Trophoblast cell (in vitro differentiated cells and primary cell): ENCODE measurements at regions not wholly inside any gene's neighbourhood (a gene's known extent, or its start where the extent isn't known, plus 50 kb on each side); places are given as distances from the start of the nearest gene placed in this dataset.

ENCODE experiments used
- DNase-seq, 2 donors: peaks; one replicate each; pipeline ENCODE4 v3.0.0-alpha.2; 2016
- H2AFZ ChIP-seq: 2 replicates; pipeline ENCODE4 v1.6.1; 2013; ENCODE audit warnings: low read length, moderate library complexity, mild to moderate bottlenecking; ENCODE audit not compliant: insufficient read depth, poor library complexity
- H2AK5ac ChIP-seq: 2 replicates; pipeline ENCODE4 v1.6.1; 2013; ENCODE audit warnings: mild to moderate bottlenecking, low read length
- H2BK120ac ChIP-seq: 2 replicates; pipeline ENCODE4 v1.6.1; 2013; ENCODE audit warnings: low read length, mild to moderate bottlenecking, moderate library complexity; ENCODE audit not compliant: insufficient read depth, poor library complexity
- H2BK12ac ChIP-seq: 2 replicates; pipeline ENCODE4 v1.6.1; 2013; ENCODE audit warnings: mild to moderate bottlenecking, low read length, moderate library complexity
- H2BK5ac ChIP-seq: 2 replicates; pipeline ENCODE4 v1.6.1; 2013; ENCODE audit warnings: low read length, low read depth, moderate library complexity, mild to moderate bottlenecking; ENCODE audit not compliant: poor library complexity
- H3K14ac ChIP-seq: 2 replicates; pipeline ENCODE4 v1.6.1; 2013; ENCODE audit warnings: mild to moderate bottlenecking, low read length
- H3K18ac ChIP-seq: 2 replicates; pipeline ENCODE4 v1.6.1; 2013; ENCODE audit warnings: mild to moderate bottlenecking, low read length
- H3K23ac ChIP-seq: 2 replicates; pipeline ENCODE4 v1.6.1; 2013; ENCODE audit warnings: low read length
- H3K27ac ChIP-seq: 2 replicates; pipeline ENCODE4 v1.5.1; 2013; ENCODE audit warnings: low read depth, mild to moderate bottlenecking, inconsistent platforms, low read length, moderate library complexity
- H3K27me3 ChIP-seq: 2 replicates; pipeline ENCODE4 v1.6.1; 2013; ENCODE audit warnings: inconsistent platforms, mild to moderate bottlenecking, low read length, moderate library complexity; ENCODE audit not compliant: insufficient read depth
- H3K36me3 ChIP-seq, 2 experiments: 1 replicate in 1 of 2; 2 replicates in 1 of 2; pipeline ENCODE4 v1.6.1; 2013; ENCODE audit warnings: low read length in 2 of 2, mild to moderate bottlenecking in 2 of 2, moderate library complexity in 1 of 2; ENCODE audit not compliant: insufficient read depth in 2 of 2, control insufficient read depth in 1 of 2
- H3K4ac ChIP-seq: 2 replicates; pipeline ENCODE4 v1.6.1; 2013; ENCODE audit warnings: low read depth, mild to moderate bottlenecking, low read length, moderate library complexity
- H3K4me1 ChIP-seq, 2 experiments: 1 replicate in 1 of 2; 2 replicates in 1 of 2; pipeline ENCODE4 v1.6.1; 2013; ENCODE audit warnings: low read length in 2 of 2, mild to moderate bottlenecking in 2 of 2, moderate library complexity in 1 of 2; ENCODE audit not compliant: insufficient read depth in 2 of 2, control insufficient read depth in 1 of 2
- H3K4me2 ChIP-seq: 2 replicates; pipeline ENCODE4 v1.6.1; 2013; ENCODE audit warnings: inconsistent platforms, mild to moderate bottlenecking, low read length, moderate library complexity
- H3K4me3 ChIP-seq: 2 replicates; pipeline ENCODE4 v1.5.1; 2013; ENCODE audit warnings: mild to moderate bottlenecking, low read depth, low read length, inconsistent platforms
- H3K79me1 ChIP-seq: one replicate; pipeline ENCODE4 v1.6.1; 2013; ENCODE audit warnings: low read length
- H3K79me2 ChIP-seq: 2 replicates; pipeline ENCODE4 v1.6.1; 2013; ENCODE audit warnings: low read length, mild to moderate bottlenecking; ENCODE audit not compliant: control insufficient read depth, insufficient read depth, poor library complexity
- H3K9ac ChIP-seq: 2 replicates; pipeline ENCODE4 v1.6.1; 2013; ENCODE audit warnings: mild to moderate bottlenecking, low read length
- H3K9me3 ChIP-seq: 2 replicates; pipeline ENCODE4 v1.6.1; 2013; ENCODE audit warnings: low read depth, mild to moderate bottlenecking, control low read depth, inconsistent platforms, low read length; ENCODE audit not compliant: insufficient read depth
- H4K12ac ChIP-seq: 2 replicates; pipeline ENCODE4 v1.6.1; 2013; ENCODE audit warnings: low read depth, mild to moderate bottlenecking, low read length, moderate library complexity
- H4K8ac ChIP-seq: 2 replicates; pipeline ENCODE4 v1.6.1; 2013; ENCODE audit warnings: low read depth, mild to moderate bottlenecking, low read length, moderate library complexity
- H4K91ac ChIP-seq: one replicate; pipeline ENCODE4 v1.6.1; 2013; ENCODE audit warnings: low read depth, mild to moderate bottlenecking, low read length, moderate library complexity
- WGBS: extraction: QIAGEN DNeasy Blood & Tissue Kit; methylation state at CpG from one replicate; pipeline ENCODE4 v1.1.7; 2013; ENCODE audit warnings: missing lambda C conversion rate; ENCODE audit not compliant: insufficient read length, insufficient coverage; ENCODE audit errors: extremely low coverage; 5-methylcytosine and 5-hydroxymethylcytosine counted together

GRCh38 chr10:35711615-35712411 lies 69.7 kb upstream of the FZD8 start:
- no peak overlapping the region for H4K91ac ChIP-seq
- H3K4ac ChIP-seq = no peak overlapping the region
- no peak overlapping the region for H3K9ac ChIP-seq
- H3K27me3 ChIP-seq = no peaks in the 10 kb centered on the region
- H4K8ac ChIP-seq = no peak overlapping the region
- no peak overlapping the region for H3K23ac ChIP-seq
- H4K12ac ChIP-seq = no peak overlapping the region
- H2BK120ac ChIP-seq = no peak overlapping the region
- H3K18ac ChIP-seq = no peak overlapping the region
- H3K36me3 ChIP-seq = no peaks in the 10 kb centered on the region
- no peak overlapping the region for H3K4me3 ChIP-seq
- H2BK12ac ChIP-seq = no peak overlapping the region
- H3K27ac ChIP-seq = no peak overlapping the region
- no peak for DNase-seq
- peaks cover 2% of the 10 kb centered on the region for H3K79me1 ChIP-seq
- no peaks in the 10 kb centered on the region for H3K79me2 ChIP-seq
- H3K9me3 ChIP-seq = no peaks in the 10 kb centered on the region
- no peak overlapping the region for H3K14ac ChIP-seq
- no peak overlapping the region for H2BK5ac ChIP-seq
- no CpG with 5 or more reads among the region's 15 CpGs for WGBS
- no peak overlapping the region for H2AK5ac ChIP-seq
- H3K4me2 ChIP-seq = no peak overlapping the region
- no peak overlapping the region for H2AFZ ChIP-seq
- H3K4me1 ChIP-seq = peaks cover 3 to 5% of the 10 kb centered on the region in 2 experiments

DNA sequence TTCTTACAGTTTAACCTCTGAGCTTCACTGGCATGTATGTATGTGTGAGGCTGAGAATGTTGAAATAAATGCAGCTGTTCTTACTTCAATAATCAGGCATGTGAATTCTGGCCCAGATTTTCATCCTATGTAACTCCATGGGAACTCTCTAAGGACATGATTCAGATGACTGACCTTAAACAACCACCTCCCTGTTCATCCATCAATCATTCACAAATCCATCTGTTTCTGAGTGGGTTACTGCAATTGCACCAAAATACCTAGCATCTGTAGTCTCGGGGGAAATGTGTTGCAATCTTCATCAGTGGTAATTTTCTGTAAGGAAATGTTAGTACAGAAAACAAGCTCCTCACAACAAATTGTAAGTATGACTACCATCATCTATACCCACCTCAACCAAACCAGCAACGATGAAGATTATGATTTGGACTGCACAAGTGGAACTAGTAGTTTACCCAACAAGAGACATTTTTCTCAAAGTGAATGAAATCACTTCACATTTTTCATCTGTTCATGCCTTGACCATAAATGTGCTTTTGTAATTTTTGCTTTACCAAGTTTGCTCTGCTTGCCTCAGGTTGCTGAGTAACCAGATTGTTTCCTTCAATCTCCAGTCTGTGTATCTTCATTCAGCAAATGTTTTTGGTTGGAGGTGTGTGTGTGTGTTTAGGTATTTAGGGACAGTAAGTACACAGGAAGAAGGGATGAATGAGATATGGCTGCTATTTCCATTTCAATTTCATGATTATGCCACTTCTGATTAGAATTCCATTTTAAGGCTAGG lies 65.7 kb upstream of the FZD8 start:
- Histone ChIP-seq H4K8ac (no peak overlapping the region), H4K91ac (no peak overlapping the region), H3K4me2 (no peak overlapping the region), H3K9ac (no peak overlapping the region), H3K23ac (no peak overlapping the region), H2AK5ac (no peak overlapping the region), H3K14ac (no peak overlapping the region), H3K79me2 (no peaks in the 10 kb centered on the region), H2AFZ (no peak overlapping the region), H4K12ac (no peak overlapping the region), H3K4me1 (peaks cover 3% of the 10 kb centered on the region in 2 experiments), H3K36me3 (no peaks in the 10 kb centered on the region), H3K79me1 (peaks cover 1% of the 10 kb centered on the region), H3K9me3 (peaks cover 3% of the 10 kb centered on the region), H2BK120ac (no peak overlapping the region), H3K4me3 (no peak overlapping the region), H2BK12ac (no peak overlapping the region), H2BK5ac (no peak overlapping the region), H3K27ac (no peak overlapping the region), H3K4ac (no peak overlapping the region), H3K18ac (no peak overlapping the region), H3K27me3 (no peaks in the 10 kb centered on the region)
- DNase-seq = peak in 1 of 2 donors; percentile 8
- no CpG with 5 or more reads among the region's 2 CpGs for WGBS

GRCh38 chr10:35706959-35707358 lies 64.9 kb upstream of the FZD8 start:
- Histone ChIP-seq H3K4ac (no peak overlapping the region), H3K79me1 (no peaks in the 10 kb centered on the region), H2BK120ac (no peak overlapping the region), H3K36me3 (no peaks in the 10 kb centered on the region), H2BK5ac (no peak overlapping the region), H2BK12ac (no peak overlapping the region), H3K4me2 (no peak overlapping the region), H3K27ac (no peak overlapping the region), H3K79me2 (no peaks in the 10 kb centered on the region), H4K12ac (no peak overlapping the region), H3K14ac (no peak overlapping the region), H4K91ac (no peak overlapping the region), H2AFZ (no peak overlapping the region), H3K4me1 (peaks cover under 1% of the 10 kb centered on the region in 2 experiments), H3K27me3 (no peaks in the 10 kb centered on the region), H4K8ac (no peak overlapping the region), H3K23ac (no peak overlapping the region), H3K4me3 (no peak overlapping the region), H3K18ac (no peak overlapping the region), H2AK5ac (no peak overlapping the region), H3K9ac (no peak overlapping the region), H3K9me3 (peaks cover 3% of the 10 kb centered on the region)
- WGBS = no CpG with 5 or more reads among the region's 3 CpGs
- DNase-seq = no peak

GRCh38 chr10:35705671-35706070 lies 63.6 kb upstream of the FZD8 start:
- no peaks in the 10 kb centered on the region for H3K79me1 ChIP-seq
- H4K91ac ChIP-seq = no peak overlapping the region
- no peak overlapping the region for H3K14ac ChIP-seq
- no peaks in the 10 kb centered on the region for H3K79me2 ChIP-seq
- no peak overlapping the region for H3K4me3 ChIP-seq
- H3K23ac ChIP-seq = no peak overlapping the region
- no peak overlapping the region for H4K12ac ChIP-seq
- H2BK5ac ChIP-seq = no peak overlapping the region
- H2AK5ac ChIP-seq = no peak overlapping the region
- peaks cover 3% of the 10 kb centered on the region for H3K9me3 ChIP-seq
- no peak overlapping the region for H2BK12ac ChIP-seq
- peak; percentile 72 to 75 for DNase-seq
- H3K18ac ChIP-seq = no peak overlapping the region
- no peak overlapping the region for H2BK120ac ChIP-seq
- H3K36me3 ChIP-seq = no peaks in the 10 kb centered on the region
- H3K4me2 ChIP-seq = no peak overlapping the region
- no CpG with 5 or more reads among the region's 2 CpGs for WGBS
- no peak overlapping the region for H3K4ac ChIP-seq
- no peaks in the 10 kb centered on the region for H3K4me1 ChIP-seq
- no peaks in the 10 kb centered on the region for H3K27me3 ChIP-seq
- H4K8ac ChIP-seq = no peak overlapping the region
- H2AFZ ChIP-seq = no peak overlapping the region
- no peak overlapping the region for H3K27ac ChIP-seq
- H3K9ac ChIP-seq = no peak overlapping the region
